Vagina (tissue), 2 donors: ENCODE measurements at regions not wholly inside any gene's neighbourhood (a gene's known extent, or its start where the extent isn't known, plus 50 kb on each side); places are given as distances from the start of the nearest gene placed in this dataset.

ENCODE experiments used
- DNase-seq, 2 donors: peaks; one replicate each; pipeline ENCODE4 v3.0.0-alpha.2; 2017; ENCODE audit errors: extremely low spot score in 2 of 2
- H3K27ac ChIP-seq: fragments of 200-600 bp; sonication (generic); one replicate; pipeline ENCODE4 v1.5.1; 2019
- H3K27me3 ChIP-seq: fragments of 200-600 bp; sonication (generic); one replicate; pipeline ENCODE4 v1.5.1; 2019
- H3K36me3 ChIP-seq, 2 donors: fragments of 200-600 bp; sonication (generic); one replicate each; pipeline ENCODE4 v1.5.1; 2017 to 2019
- H3K4me1 ChIP-seq: fragments of 200-600 bp; sonication (generic); one replicate; pipeline ENCODE4 v1.5.1; 2019
- H3K4me3 ChIP-seq, 2 donors: fragments of 200-600 bp; sonication (generic); 1 replicate in 1 of 2; 2 replicates in 1 of 2; pipeline ENCODE4 v1.5.1; 2016 to 2019
- H3K9me3 ChIP-seq: fragments of 200-600 bp; sonication (generic); one replicate; pipeline ENCODE4 v1.5.1; 2019
- CTCF ChIP-seq, 3 experiments: fragments of 450-650 bp in 2 of 3; fragments of 200-600 bp in 1 of 3; sonication (generic) in 1 of 3; IDR thresholded peaks; one replicate each; pipeline ENCODE4 v1.5.1; 2017 to 2019; ENCODE audit warnings: antibody characterized with exemption in 3 of 3, mild to moderate bottlenecking in 2 of 3, moderate library complexity in 2 of 3
- POLR2A ChIP-seq, 2 donors: fragments of 450-650 bp; IDR thresholded peaks; one replicate each; pipeline ENCODE4 v1.6.1; 2017; ENCODE audit warnings: antibody characterized with exemption in 2 of 2, mild to moderate bottlenecking in 2 of 2, moderate library complexity in 2 of 2
- POLR2AphosphoS5 ChIP-seq, 2 donors: sonication (generic); formaldehyde crosslinking; IDR thresholded peaks; one replicate each; pipeline ENCODE4 v1.9.0; 2017; ENCODE audit warnings: antibody characterized with exemption in 2 of 2, mild to moderate bottlenecking in 2 of 2, low read depth in 1 of 2; ENCODE audit not compliant: insufficient read depth in 1 of 2
- intact Hi-C: fragments of 100-400 bp; cut with DNase I; formaldehyde crosslinking; loops from one replicate; pipeline ENCODE4 v1.15.1; 2023

GRCh38 chr10:111531690-111532089 is 454.9 kb downstream of the ADRA2A start:
- H3K4me1 ChIP-seq = no peaks in the 10 kb centered on the region
- TF ChIP-seq POLR2AphosphoS5 (IDR thresholded peaks at IDR 0.05; ENCODE audit: insufficient read depth in 1 of 2, low read depth in 1 of 2) (no peak), CTCF (IDR thresholded peaks at IDR 0.05) (no peak), POLR2A (IDR thresholded peaks at IDR 0.05) (no peak)
- no peaks in the 10 kb centered on the region for H3K36me3 ChIP-seq
- H3K27ac ChIP-seq = no peak overlapping the region
- H3K4me3 ChIP-seq = no peak overlapping the region
- no peaks in the 10 kb centered on the region for H3K9me3 ChIP-seq
- no peak for DNase-seq
- intact Hi-C loops = no loop called here
- H3K27me3 ChIP-seq = no peaks in the 10 kb centered on the region

- no peaks in the 10 kb centered on the region for H3K27me3 ChIP-seq
- H3K27ac ChIP-seq = no peak overlapping the region
- H3K36me3 ChIP-seq = no peaks in the 10 kb centered on the region
- TF ChIP-seq POLR2A (IDR thresholded peaks at IDR 0.05) (no peak), CTCF (IDR thresholded peaks at IDR 0.05) (no peak), POLR2AphosphoS5 (IDR thresholded peaks at IDR 0.05; ENCODE audit: insufficient read depth in 1 of 2, low read depth in 1 of 2) (no peak)
- DNase-seq = no peak
- H3K4me1 ChIP-seq = no peaks in the 10 kb centered on the region
- no peak overlapping the region for H3K4me3 ChIP-seq
- intact Hi-C loops = no loop called here
- no peaks in the 10 kb centered on the region for H3K9me3 ChIP-seq
These were observed 455.3 kb downstream of the ADRA2A start for GRCh38 chr10:111532139-111532538.

GRCh38 chr10:111539246-111539645 is 462.4 kb downstream of the ADRA2A start:
- intact Hi-C loops = no loop called here
- DNase-seq = no peak
- Histone ChIP-seq H3K9me3 (no peaks in the 10 kb centered on the region), H3K27me3 (no peaks in the 10 kb centered on the region), H3K27ac (no peak overlapping the region), H3K36me3 (no peaks in the 10 kb centered on the region), H3K4me1 (no peaks in the 10 kb centered on the region), H3K4me3 (no peak overlapping the region)
- no peak for TF ChIP-seq CTCF (IDR thresholded peaks at IDR 0.05)
- TF ChIP-seq POLR2AphosphoS5 (IDR thresholded peaks at IDR 0.05; ENCODE audit: insufficient read depth in 1 of 2, low read depth in 1 of 2) = no peak
- no peak for TF ChIP-seq POLR2A (IDR thresholded peaks at IDR 0.05)

- Histone ChIP-seq H3K4me1 (no peaks in the 10 kb centered on the region), H3K4me3 (no peak overlapping the region), H3K27ac (no peak overlapping the region), H3K36me3 (no peaks in the 10 kb centered on the region), H3K9me3 (no peaks in the 10 kb centered on the region), H3K27me3 (no peaks in the 10 kb centered on the region)
- no peak for DNase-seq
- TF ChIP-seq POLR2A (IDR thresholded peaks at IDR 0.05) = no peak
- intact Hi-C loops = no loop called here
These were observed 467.0 kb downstream of the ADRA2A start for GRCh38 chr10:111543854-111544253.

GRCh38 chr10:111545861-111546605 is 469.2 kb downstream of the ADRA2A start:
- H3K9me3 ChIP-seq = no peaks in the 10 kb centered on the region
- H3K4me1 ChIP-seq = no peaks in the 10 kb centered on the region
- no peaks in the 10 kb centered on the region for H3K36me3 ChIP-seq
- H3K27me3 ChIP-seq = no peaks in the 10 kb centered on the region
- TF ChIP-seq POLR2AphosphoS5 (IDR thresholded peaks at IDR 0.05; ENCODE audit: insufficient read depth in 1 of 2, low read depth in 1 of 2) (no peak), CTCF (IDR thresholded peaks at IDR 0.05) (no peak), POLR2A (IDR thresholded peaks at IDR 0.05) (no peak)
- no peak overlapping the region for H3K27ac ChIP-seq
- intact Hi-C loops = no loop called here
- H3K4me3 ChIP-seq = no peak overlapping the region
- DNase-seq = no peak
